ENCODE measurements at regions not wholly inside any gene's neighbourhood (a gene's known extent, or its start where the extent isn't known, plus 50 kb on each side); places are given as distances from the start of the nearest gene placed in this dataset.

DNA sequence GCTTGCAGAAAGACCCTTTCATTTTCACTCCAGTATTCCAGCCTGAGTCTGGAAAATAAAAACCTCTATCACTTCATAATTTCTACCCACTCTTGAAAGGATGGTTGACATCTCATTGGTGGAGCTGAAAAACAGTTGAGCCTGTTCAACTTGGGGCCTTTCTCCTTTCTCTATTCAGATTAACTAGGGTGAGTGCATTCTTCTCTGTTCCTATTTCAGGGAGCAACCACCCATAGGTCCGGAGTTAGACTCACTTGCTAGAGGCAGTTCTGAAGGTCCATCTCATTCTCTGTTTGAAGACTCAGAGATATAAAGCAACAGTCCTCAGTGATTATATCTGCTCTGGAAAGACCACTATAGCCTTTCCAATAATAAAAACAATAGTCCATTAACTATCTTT, 167.9 kb upstream of the SPOPL start:
- TF ChIP-seq, protein P1, sequence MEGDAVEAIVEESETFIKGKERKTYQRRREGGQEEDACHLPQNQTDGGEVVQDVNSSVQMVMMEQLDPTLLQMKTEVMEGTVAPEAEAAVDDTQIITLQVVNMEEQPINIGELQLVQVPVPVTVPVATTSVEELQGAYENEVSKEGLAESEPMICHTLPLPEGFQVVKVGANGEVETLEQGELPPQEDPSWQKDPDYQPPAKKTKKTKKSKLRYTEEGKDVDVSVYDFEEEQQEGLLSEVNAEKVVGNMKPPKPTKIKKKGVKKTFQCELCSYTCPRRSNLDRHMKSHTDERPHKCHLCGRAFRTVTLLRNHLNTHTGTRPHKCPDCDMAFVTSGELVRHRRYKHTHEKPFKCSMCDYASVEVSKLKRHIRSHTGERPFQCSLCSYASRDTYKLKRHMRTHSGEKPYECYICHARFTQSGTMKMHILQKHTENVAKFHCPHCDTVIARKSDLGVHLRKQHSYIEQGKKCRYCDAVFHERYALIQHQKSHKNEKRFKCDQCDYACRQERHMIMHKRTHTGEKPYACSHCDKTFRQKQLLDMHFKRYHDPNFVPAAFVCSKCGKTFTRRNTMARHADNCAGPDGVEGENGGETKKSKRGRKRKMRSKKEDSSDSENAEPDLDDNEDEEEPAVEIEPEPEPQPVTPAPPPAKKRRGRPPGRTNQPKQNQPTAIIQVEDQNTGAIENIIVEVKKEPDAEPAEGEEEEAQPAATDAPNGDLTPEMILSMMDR (IDR thresholded peaks at IDR 0.05): no peak
- no peak for TF ChIP-seq POLR2A (IDR thresholded peaks at IDR 0.05)

All from Peyer's patch (tissue), 4 donors.